ENCODE measurements at regions not wholly inside any gene's neighbourhood (a gene's known extent, or its start where the extent isn't known, plus 50 kb on each side); places are given as distances from the start of the nearest gene placed in this dataset.

GRCh38 chr9:118991366-118992285, 377.6 kb downstream of the BRINP1 start:
- TF ChIP-seq JUNB (IDR thresholded peaks at IDR 0.05; ENCODE audit: unreplicated experiment), result no peak
- no peak for TF ChIP-seq CTCF (conservative IDR thresholded peaks at IDR 0.05; ENCODE audit: low read depth in 2 of 2)
- no peak for TF ChIP-seq ZNF331 (CRISPR knock-in tag; IDR thresholded peaks at IDR 0.05; ENCODE audit: low read depth)

All from GM23338 (cell line).